GM19239 (cell line): ENCODE measurements at regions not wholly inside any gene's neighbourhood (a gene's known extent, or its start where the extent isn't known, plus 50 kb on each side); places are given as distances from the start of the nearest gene placed in this dataset.

Experiments
- DNase-seq: peaks from one replicate; pipeline ENCODE4 v3.0.0; 2011; ENCODE audit warnings: low spot score; ENCODE audit not compliant: insufficient read length
- FAIRE-seq: peaks from 2 replicates; lab custom pipeline; 2011; peaks lifted over from hg19 to GRCh38; lab: Jason Lieb, UNC

DNA sequence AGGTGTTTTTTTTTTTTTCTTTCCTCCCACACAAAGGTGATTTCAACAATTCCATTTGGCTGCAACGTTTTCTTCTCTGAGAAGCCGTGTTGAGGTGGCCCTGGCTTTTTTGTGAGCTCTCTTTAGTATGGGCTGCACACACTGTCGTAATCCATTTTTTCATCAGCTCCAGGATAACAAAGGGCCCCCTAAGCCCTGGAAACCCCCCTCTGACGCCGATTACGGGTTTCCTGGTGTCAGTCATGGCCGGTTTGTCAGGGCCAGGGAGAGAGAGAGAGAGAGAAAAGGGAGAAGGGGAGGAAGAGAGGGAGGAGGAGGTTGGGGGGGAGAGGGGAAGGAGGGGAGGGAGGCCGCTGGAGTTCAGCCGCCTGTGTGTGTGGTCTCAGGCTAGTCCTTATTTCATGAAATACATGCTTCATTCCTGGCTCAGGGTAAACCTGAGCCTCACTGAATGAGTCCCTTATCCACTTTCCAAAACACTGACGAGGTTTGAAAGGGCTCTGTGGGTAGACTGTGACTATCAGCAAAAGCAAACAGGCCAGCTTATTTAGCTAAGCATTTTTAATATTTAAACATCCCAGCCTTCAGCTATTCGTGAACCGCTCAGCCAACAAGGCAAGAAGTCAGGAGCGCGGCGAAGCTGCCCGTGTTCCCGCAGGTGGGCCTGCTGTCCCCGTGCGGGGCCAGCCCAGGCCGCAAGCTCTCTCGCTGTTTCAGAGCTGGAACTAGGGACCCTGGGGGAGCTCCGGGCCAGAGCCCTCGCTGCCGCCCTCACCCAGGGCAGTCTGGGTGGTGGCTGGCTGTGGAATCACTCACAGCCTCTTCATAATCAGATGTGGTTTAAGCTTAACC, 172.8 kb downstream of the ERCC6L2 start:
- FAIRE-seq, result no peak
- DNase-seq, result no peak

DNA sequence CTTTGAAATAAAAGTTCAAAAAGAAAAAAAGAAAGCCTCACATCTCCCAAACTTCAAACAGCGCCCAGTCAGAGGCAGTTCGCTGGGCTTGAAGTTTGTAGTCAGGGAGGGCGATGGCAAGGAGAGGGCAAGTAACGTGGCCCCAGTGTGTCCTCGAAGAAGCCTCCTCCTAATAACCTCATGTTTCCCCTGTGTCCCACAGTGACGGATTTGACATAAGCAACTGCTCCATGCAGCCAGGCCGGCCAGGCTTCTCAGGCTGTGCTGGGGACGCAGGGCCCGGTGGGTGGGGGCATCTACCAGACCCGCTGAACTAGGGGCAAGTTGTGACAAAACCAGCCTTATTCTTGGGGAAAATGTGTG, 172.2 kb downstream of the ERCC6L2 start:
- FAIRE-seq (no peak), DNase-seq (no peak)

DNA sequence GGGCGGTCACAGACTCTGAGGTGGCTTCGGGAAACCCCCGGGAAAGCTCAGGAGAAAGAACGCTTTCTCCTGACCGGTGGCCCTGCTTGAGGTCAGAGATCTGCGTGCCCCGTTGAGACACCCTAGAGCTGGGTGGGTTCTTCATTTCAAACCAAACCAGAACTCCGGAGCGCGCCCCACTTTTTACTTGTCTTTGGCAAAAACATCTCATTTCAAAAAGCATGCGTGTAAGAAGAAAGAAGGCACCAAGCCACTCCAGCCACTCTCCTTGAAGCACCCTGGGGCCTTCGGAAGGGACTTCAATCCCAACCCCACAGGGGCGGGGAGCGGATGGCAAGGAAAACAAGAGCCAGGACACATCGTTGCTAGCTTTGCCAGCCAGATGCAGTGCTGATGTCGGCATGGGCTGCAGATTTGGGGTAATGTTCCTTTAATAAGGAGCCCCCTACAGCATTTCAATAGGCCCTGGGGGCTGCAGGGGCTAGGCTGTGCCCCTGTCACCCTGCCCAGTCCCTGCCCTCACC, 171.7 kb downstream of the ERCC6L2 start:
- no peak for FAIRE-seq
- DNase-seq, result no peak

DNA sequence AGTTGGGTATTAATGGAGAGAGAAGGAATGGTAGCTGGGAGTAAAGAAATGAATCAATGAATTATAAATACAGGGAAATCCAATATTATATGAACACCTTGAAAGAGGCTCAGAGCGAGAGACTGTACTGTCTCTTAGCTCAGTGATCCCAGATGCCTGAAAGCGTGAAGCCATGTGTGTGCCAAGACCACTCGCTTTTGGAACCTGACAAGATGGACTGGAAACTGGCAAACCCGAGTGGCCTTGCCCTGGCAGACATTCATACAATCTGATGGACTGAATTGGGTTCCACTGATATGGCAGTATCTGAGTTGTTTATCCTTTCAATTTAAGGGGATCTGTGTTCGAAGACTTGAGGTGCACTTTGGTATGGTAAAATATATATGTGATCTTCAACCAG, 170.3 kb downstream of the ERCC6L2 start:
- FAIRE-seq (no peak), DNase-seq (no peak)

DNA sequence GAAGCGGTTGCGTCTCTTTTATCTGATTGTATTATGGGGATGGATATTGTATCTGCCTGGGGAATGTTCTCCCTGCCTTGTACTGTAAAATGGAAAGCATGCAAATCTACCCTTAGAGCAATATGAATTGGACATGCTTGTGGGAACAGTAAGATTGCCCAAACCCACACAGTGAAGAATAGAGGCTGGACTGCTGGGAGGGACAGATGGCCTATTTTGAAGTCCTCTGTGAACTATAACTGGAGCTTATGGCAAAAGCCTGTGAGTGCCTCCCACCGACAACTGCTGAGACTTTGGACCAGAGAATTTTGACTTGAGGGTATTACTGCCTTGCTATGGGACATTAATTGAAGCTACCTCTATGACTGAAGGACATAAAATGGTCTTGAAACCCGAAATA, 168.9 kb downstream of the ERCC6L2 start:
- FAIRE-seq (no peak), DNase-seq (no peak)

DNA sequence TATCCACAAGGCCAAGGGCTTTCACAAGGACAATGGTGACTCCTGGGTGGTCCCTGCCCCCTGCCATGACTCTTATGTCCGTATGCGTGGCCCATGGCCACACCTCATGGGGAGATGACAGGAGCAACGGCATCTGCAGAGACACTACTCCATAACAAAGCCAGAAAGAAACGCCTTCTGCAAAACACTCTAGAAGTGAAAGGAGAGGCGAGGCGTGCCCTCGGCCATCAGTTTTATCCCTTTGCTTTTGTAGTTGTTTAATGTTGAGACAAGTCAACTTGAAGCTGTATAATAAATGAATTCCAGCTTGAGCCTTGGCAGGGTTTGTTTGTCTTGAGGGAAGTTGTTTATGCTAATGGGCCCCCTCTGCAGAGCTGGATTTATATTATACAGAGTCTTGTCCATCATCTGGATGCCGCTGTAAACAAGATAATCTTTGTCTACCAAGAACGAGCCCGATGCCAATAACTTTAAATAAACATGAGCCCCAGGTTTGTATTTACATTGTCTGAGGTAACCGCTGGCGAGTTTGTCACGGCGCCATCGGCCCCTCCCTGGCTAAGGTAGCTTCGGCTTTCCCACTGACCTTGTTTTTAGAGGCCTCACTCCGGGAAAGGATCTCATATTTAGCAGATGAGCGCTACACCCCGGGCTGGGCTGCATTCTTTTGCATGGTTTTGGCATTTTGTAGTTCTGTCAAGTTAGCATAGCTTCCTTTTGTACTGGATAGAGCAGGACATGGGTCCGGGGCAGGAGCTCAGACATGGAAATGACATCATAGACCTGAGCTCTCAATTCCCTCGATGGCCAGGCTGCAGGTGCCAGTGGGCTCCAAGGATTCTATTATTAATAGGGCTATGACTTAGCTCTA, 165.3 kb downstream of the ERCC6L2 start:
- no peak for DNase-seq
- no peak for FAIRE-seq

DNA sequence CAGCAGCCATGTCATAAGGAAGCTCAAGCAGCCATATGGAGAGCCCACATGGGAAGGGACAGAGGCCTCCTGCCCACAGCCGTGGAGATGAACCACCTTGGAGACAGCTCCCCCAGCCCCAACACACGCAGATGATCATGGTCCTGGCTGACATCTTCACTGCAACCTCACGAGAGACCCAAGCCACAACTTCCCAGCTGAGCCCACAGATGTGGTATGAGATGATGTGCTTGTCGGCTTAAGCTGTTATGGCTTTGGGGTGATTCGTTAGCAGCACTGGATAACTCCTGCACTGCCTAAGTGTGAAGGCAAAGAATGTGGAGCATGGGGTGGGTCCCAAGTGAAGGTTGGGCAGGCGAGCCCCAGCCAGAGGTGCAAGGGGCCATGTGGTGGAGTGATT, 163.4 kb downstream of the ERCC6L2 start:
- FAIRE-seq, result no peak
- no peak for DNase-seq

DNA sequence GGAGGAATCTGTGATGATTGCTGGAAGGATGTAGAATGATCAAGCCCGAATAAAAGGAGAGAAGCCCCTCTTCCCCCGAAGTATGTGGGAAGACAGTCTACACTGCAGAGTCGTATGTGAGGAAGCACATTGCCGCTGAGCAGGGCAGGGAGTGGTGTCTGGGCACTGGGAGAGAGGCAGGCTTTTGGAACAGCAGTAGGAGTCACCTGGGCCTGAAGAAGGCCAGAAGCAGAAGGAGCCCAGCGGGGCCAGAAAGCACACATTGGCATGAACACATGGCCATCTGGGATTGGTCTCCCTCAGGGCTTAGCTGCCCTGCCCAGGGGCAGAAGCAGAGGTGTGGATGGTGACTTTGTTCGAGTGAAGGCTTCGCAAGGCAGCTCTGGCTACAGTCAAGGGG, 162.8 kb downstream of the ERCC6L2 start:
- no peak for DNase-seq
- no peak for FAIRE-seq

DNA sequence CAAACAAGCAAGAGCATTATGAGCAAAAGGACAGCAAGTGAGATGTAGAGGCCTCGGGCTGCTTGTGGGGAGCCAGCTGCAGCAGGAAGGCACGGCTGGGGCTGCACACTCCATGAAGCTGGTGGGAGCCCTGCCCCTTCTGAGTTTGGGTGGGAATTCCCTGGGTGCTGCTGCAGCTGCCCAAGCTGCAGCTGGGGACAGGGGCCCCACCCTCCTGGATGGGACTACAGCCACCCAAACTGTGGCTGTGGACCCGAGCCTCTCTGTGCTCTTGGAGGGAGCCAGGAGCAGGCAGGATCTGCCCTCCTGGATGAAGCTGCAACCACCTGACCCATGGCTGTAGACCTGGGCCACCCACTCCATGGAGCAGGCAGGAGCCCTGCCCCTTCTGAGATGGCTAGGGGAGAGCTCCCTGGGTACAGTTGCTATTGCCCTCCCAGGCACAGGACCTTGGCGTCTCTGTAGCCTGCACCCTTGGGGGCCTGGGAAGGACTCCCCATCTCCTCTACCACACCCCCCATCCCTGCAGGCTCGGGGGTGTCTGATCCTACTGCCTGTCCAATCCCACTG, 159.1 kb downstream of the ERCC6L2 start:
- DNase-seq, result no peak
- FAIRE-seq, result no peak

DNA sequence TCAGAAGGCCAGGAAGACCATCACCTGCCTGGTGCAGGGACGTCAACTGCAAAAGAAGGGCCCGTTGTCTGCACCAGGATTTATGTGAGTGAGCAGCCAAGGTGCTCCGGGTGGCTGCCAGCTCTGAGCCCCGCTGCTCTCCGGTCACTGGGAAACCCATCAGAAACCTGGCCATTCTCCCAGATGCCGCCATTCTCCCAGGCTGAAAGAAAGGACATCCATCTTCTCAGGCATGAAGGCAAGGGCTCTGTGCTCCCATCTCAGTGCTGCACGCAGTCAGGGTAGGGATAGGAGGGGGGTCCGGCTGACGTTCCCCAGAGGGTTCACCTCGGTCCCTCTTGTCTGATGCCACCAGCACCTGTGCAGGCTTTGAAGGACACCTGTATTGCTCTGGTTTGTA, 158.4 kb downstream of the ERCC6L2 start:
- DNase-seq (no peak), FAIRE-seq (no peak)

DNA sequence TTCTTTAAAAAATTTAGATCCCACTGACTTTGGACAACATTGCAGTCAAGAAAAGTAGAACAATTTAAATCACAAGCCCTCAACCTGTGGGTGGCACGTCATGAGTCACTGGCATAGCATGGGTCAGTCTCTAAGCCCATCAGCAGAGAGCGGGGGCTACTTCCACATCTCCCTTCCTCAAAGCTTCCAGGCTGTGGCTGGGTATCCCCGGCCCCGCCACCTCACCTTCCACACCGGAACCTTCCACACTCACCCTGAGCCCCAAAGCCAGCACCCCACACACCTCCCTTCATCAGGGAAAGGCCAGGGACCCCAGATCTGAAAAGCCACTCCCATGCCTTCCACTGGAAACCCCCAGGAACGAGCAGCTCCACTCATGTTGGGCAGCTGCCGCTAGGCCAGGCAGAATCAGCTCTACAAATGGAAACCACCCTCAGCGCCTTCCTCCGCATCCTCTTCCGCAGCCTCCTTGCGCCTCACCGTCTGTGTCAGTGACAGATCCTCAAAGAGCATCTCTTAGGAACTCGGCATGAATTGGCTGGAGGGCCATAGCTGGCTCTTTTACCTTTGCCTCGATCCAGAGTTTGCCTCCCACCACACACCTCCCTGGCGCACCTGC, 156.5 kb downstream of the ERCC6L2 start:
- DNase-seq (no peak), FAIRE-seq (no peak)

DNA sequence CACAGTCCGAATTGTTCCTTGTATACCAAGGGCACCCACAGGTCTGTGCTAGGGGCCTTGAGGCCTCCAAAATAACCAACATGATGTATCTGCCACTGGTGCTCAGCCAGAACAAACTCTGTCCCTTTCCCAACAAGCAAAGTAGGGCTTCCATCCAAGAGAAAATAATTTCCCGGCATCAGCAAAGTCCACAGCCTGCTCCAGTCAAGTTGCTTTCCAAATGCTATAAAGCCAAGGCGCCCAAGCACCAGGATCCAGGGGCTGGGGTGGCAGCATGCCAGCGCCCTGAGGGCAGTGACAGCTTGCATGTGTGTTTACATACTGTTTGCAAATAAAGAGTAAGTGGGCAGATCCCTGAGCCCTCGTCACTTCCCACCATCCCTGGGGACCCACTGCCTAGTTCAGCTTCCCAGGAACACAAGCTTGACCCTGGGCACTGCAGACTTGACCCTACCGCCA, 155.9 kb downstream of the ERCC6L2 start:
- no peak for FAIRE-seq
- no peak for DNase-seq

DNA sequence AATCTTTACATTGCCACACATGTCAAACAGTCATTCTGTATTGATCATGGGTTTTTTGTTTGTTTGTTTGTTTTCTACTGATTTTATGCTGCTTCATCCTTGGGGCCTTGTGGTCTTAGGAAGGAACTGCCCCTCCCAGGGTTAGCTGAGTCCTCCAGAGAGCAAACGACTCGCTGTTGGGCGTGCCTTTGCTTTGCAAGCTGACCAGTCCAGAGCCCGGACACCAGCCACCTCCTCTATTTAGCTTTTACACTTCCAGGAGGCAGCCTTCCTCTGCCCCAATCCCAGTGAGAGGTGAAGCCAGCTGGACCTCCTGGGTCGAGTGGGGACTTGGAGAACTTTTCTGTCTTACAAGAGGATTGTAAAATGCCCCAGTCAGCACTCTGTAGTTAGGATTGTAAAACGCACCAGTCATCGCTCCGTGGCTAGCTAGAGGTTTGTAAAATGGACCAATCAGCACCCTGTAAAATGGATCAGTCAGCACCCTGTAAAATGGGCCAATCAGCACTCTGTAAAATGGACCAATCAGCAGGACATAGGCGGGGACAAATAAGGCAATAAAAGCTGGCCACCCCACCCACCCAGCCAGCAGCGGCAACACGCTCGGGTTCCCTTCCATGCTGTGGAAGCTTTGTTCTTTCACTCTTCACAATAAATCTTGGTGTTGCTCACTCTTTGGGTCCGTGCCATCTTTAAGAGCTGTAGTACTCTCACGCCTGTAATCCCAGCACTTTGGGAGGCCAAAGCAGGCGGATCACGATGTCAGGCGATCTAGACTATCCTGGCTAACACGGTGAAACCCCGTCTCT, 154.4 kb downstream of the ERCC6L2 start:
- FAIRE-seq (no peak), DNase-seq (no peak)

DNA sequence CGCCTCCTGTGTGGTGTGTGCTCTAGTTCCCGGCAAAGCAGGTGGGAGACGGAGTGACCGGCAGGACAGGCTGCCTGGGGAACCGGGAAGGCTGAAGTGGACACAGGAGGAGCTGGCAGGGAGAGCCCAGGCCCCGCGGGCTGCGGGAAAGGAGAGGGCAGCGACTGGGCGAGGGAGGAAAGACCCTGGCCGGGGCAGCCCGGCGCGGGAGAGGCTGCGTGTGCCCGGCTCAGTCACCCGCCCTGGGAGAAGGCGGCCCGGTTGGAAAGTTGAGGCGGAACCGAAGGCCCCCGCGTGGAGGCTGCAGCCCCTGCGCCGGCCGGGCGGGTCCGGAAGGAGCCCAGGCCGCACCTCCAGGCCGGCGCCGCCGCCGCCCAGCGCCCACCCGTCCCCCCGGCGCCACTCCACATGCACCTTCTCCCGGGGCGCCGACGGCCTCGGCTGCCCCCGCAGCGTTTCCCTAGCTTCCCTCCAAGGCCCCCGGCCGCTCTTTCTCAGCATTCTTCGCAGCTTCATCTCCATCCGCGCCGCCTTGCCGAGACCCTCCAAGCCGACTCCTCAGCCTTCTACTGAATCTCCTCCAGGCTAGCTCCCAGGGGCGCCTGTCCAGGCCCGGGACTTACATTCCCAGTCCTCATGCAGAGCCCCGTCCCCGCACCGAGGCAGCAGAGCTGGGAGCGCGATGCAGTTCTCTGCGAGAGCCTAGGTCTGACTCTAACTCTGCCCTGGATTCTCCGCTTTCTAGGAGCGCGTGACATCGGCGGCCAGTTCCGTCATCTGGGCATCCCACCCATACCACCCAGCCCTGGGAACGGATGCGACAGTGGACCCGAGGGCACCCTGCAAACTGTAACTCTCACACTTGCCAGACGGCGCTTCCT, 152.0 kb downstream of the ERCC6L2 start:
- no peak for DNase-seq
- FAIRE-seq, result no peak

DNA sequence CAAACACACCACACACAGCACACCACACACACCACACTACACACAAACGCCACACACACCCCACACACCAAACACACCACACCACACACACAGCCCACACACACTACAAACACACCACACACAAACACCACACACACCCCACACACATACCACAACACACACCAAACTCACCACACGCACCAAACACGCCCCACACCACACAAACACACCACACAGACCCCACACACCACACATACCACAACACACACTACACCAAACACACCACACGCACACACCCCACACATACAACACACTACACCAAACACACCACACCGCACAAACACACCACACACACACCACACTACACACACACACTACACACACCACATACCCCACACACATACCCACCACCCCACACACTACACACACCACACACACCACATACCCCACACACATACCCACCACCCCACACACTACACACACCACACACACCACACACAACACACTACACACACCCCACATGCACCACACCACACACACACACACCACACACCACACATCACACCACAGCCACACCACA, 151.2 kb downstream of the ERCC6L2 start:
- DNase-seq (no peak), FAIRE-seq (no peak)

DNA sequence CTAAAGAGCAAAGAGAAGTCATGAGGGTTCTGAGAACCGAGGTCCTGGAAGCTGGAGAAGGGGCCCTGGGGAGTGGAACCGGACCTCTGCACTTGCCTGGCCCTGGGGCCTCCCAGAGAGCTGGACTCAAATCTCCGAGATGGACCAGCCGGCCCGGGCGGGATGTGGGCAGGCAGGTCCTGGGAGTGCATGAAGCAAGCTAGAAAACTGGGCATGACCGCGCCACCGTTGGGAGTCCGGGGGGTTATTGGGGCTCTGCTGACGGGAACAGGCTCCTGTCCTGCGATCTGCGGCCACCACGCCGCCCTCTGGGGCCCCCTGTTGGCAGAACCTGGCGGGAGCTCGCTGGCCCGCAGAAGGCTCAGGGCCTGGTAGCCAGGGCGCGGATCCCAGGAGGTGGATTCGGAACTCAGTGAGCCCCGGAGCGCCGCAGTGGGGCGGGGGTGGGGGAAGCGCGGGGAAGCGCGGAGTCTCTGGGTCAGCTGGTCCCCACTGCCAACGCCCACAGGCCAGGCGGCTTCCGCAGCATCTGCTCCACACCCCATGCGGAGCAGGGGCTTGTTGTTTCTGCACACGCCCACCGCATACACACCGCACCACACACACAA, 150.6 kb downstream of the ERCC6L2 start:
- no peak for DNase-seq

DNA sequence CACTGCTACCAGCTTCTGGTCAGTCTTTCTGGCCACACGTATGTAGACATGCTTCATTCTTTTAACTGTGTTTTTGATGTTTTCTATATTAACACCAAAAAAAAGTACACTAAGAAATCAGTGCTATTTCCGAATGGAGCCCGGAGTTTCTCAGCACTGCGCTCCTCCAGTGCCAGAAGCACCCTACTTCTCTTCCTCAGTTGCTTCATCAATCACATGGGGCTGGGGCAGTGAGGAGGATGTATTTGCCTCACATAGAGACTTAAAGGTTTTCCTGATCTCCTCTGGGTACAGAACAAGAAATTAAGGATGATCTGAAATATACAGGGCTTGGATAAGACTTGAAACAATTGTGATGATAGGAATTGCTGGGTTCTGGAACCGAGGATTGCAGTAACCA, 148.0 kb downstream of the ERCC6L2 start:
- DNase-seq (no peak), FAIRE-seq (no peak)

More for the DNA sequence above, 150.6 kb downstream of the ERCC6L2 start:
- FAIRE-seq, result no peak
